Naive thymus-derived CD4-positive, alpha-beta T cell (primary cell): ENCODE measurements at regions not wholly inside any gene's neighbourhood (a gene's known extent, or its start where the extent isn't known, plus 50 kb on each side); places are given as distances from the start of the nearest gene placed in this dataset.

ENCODE experiments used
- ATAC-seq: fragments of 150-1000 bp; cut with Tn5 transposase; 2 replicates; pipeline ENCODE4 v1.10.0; 2021; ENCODE audit warnings: mild to moderate bottlenecking, moderate library complexity
- CTCF ChIA-PET: fragments of 350-600 bp; sonication (Branson Sonifier 250); formaldehyde crosslinking; loops from one replicate; lab custom pipeline; 2021; ENCODE audit warnings: antibody characterized with exemption; lab: Charles Lee
- POLR2A ChIA-PET: fragments of 350-600 bp; sonication (Branson Sonifier 250); formaldehyde crosslinking; loops from one replicate; lab custom pipeline; 2021; ENCODE audit warnings: antibody characterized with exemption, inconsistent platforms; lab: Charles Lee
- DNase-seq, 9 donors: peaks; one replicate each; pipeline versions ENCODE4 v3.0.0 to v3.0.0-alpha.2; 2020 to 2022; ENCODE audit warnings: mixed read lengths in 1 of 9
- H3K27ac ChIP-seq: one replicate; pipeline ENCODE4 v1.7.0; 2013; ENCODE audit warnings: mild to moderate bottlenecking, low read depth, low read length, moderate library complexity
- H3K27me3 ChIP-seq, 2 donors: one replicate each; pipeline ENCODE4 v1.7.0; 2013; ENCODE audit warnings: low read length in 2 of 2, mild to moderate bottlenecking in 2 of 2, moderate library complexity in 2 of 2; ENCODE audit not compliant: control insufficient read depth in 2 of 2, insufficient read depth in 2 of 2
- H3K36me3 ChIP-seq, 3 experiments: 1 replicate in 2 of 3; 2 replicates in 1 of 3; pipeline ENCODE4 v1.7.0; 2013; ENCODE audit warnings: low read length in 3 of 3, mild to moderate bottlenecking in 3 of 3, moderate library complexity in 1 of 3; ENCODE audit not compliant: insufficient read depth in 3 of 3, control insufficient read depth in 2 of 3
- H3K4me1 ChIP-seq, 2 donors: one replicate each; pipeline ENCODE4 v1.7.0; 2013; ENCODE audit warnings: low read length in 2 of 2, mild to moderate bottlenecking in 2 of 2, moderate library complexity in 1 of 2; ENCODE audit not compliant: control insufficient read depth in 2 of 2, insufficient read depth in 2 of 2
- H3K4me3 ChIP-seq: 2 replicates; pipeline ENCODE4 v1.7.0; 2013; ENCODE audit warnings: mild to moderate bottlenecking, low read length
- H3K9me3 ChIP-seq, 3 experiments: 1 replicate in 2 of 3; 2 replicates in 1 of 3; pipeline ENCODE4 v1.7.0; 2013; ENCODE audit warnings: low read length in 3 of 3; ENCODE audit not compliant: control insufficient read depth in 2 of 3
- H3K27ac Mint-ChIP-seq, 9 donors: one replicate each; pipeline ENCODE4 v1.8.0; 2020 to 2022; ENCODE audit warnings: mixed read lengths in 9 of 9, mild to moderate bottlenecking in 8 of 9, moderate library complexity in 5 of 9, inconsistent platforms in 2 of 9
- H3K27me3 Mint-ChIP-seq, 5 donors: one replicate each; pipeline ENCODE4 v1.8.0; 2021 to 2022; ENCODE audit warnings: mixed read lengths in 5 of 5, mild to moderate bottlenecking in 1 of 5
- H3K36me3 Mint-ChIP-seq, 5 donors: one replicate each; pipeline ENCODE4 v1.8.0; 2020 to 2022; ENCODE audit warnings: mixed read lengths in 5 of 5, mild to moderate bottlenecking in 3 of 5, inconsistent platforms in 1 of 5
- H3K4me1 Mint-ChIP-seq, 7 donors: one replicate each; pipeline ENCODE4 v1.8.0; 2020 to 2022; ENCODE audit warnings: mixed read lengths in 7 of 7, mild to moderate bottlenecking in 3 of 7, inconsistent platforms in 1 of 7
- H3K4me3 Mint-ChIP-seq, 10 donors: one replicate each; pipeline ENCODE4 v1.8.0; 2020 to 2022; ENCODE audit warnings: mild to moderate bottlenecking in 10 of 10, mixed read lengths in 10 of 10, moderate library complexity in 6 of 10, inconsistent platforms in 2 of 10
- H3K9me3 Mint-ChIP-seq, 11 donors: one replicate each; pipeline ENCODE4 v1.8.0; 2020 to 2022; ENCODE audit warnings: mixed read lengths in 11 of 11, mild to moderate bottlenecking in 4 of 11, inconsistent platforms in 1 of 11, moderate library complexity in 1 of 11
- intact Hi-C, 2 donors: fragments of 100-400 bp; cut with micrococcal nuclease; formaldehyde crosslinking; loops; one replicate each; pipeline ENCODE4 v1.15.1; 2023

DNA sequence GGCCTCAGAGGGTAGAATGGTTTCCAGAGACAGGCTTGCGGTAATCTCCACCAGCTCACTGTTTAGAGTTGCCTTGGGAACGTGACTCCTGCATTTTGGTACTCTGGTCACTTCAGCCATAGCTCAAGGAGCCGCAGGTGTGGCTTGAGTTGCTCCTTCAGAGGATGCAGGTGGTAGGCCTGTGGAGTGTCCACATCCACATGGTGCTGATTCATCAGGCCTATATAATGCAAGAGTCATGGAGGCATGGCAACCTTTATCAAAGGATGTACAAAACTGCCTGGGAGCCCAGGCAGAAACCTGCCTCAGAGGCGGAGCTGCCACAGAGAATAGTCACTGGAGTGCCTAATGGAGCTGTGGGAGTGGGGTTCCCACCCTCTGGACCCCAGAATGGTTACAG, 114.2 kb downstream of the ANXA1 start:
- Mint-ChIP-seq H3K27me3 (no peaks in the 10 kb centered on the region), H3K4me3 (no peak overlapping the region), H3K4me1 (no peaks in the 10 kb centered on the region), H3K36me3 (no peaks in the 10 kb centered on the region), H3K27ac (no peak overlapping the region), H3K9me3 (peaks cover 0 to 6% (median 0%) of the 10 kb centered on the region in 11 donors)
- Histone ChIP-seq H3K4me3 (no peak overlapping the region), H3K27me3 (no peaks in the 10 kb centered on the region), H3K36me3 (no peaks in the 10 kb centered on the region), H3K9me3 (no peaks in the 10 kb centered on the region), H3K4me1 (no peaks in the 10 kb centered on the region), H3K27ac (no peak overlapping the region)
- POLR2A ChIA-PET, result interaction anchor here (0.7 kb wide), 1 partner anchor 9 kb away, joined by 3 read pairs; no protein-coding TSS in a partner anchor
- CTCF ChIA-PET, result interaction anchor here (0.5 kb wide), 1 partner anchor 1513 kb away, joined by 3 read pairs; no protein-coding TSS in a partner anchor
- intact Hi-C loops, result no loop called here
- ATAC-seq (no peak), DNase-seq (no peak)

DNA sequence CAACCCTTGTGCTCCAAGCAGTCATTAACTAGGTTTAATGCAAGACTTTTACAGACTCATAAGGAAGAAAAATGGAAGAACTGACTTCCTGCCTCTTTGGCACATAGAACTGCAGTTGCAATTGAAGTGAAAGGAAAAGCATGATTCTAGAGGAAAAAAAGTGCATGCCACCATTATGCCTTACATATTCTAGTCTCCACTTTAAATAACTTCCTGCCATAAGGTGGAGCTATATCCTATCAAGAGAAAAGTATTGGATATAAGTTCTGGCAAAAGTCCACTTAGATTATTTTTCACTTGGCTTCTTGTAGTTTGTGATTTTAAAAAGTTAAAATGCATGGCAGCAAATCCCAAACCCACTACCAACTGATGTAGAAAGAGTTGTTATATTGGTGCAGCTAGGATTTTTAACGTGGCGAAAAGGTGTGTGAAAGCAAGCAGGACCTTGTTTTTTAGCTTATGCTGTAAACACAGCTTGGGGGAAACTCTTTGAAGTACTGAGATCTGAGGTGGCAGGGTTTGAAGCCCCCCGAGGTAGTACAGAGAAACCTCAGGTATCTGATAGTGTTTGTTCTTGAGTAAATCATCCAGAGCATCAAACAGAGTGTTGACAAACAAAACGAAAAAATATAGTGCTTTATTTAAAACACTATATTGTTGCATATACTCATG, 117.9 kb downstream of the ANXA1 start:
- Mint-ChIP-seq H3K36me3 (no peaks in the 10 kb centered on the region), H3K4me1 (no peaks in the 10 kb centered on the region), H3K27ac (no peak overlapping the region), H3K27me3 (peaks cover 0 to 3% (median 0%) of the 10 kb centered on the region in 5 donors), H3K4me3 (no peak overlapping the region), H3K9me3 (peaks cover 0 to 6% (median 0%) of the 10 kb centered on the region in 11 donors)
- Histone ChIP-seq H3K27me3 (no peaks in the 10 kb centered on the region), H3K36me3 (no peaks in the 10 kb centered on the region), H3K4me1 (no peaks in the 10 kb centered on the region), H3K9me3 (no peaks in the 10 kb centered on the region), H3K4me3 (no peak overlapping the region), H3K27ac (no peak overlapping the region)
- ChIA-PET CTCF (no interaction called here), POLR2A (no interaction called here)
- ATAC-seq, result no peak
- intact Hi-C loops, result no loop called here
- DNase-seq, result no peak

DNA sequence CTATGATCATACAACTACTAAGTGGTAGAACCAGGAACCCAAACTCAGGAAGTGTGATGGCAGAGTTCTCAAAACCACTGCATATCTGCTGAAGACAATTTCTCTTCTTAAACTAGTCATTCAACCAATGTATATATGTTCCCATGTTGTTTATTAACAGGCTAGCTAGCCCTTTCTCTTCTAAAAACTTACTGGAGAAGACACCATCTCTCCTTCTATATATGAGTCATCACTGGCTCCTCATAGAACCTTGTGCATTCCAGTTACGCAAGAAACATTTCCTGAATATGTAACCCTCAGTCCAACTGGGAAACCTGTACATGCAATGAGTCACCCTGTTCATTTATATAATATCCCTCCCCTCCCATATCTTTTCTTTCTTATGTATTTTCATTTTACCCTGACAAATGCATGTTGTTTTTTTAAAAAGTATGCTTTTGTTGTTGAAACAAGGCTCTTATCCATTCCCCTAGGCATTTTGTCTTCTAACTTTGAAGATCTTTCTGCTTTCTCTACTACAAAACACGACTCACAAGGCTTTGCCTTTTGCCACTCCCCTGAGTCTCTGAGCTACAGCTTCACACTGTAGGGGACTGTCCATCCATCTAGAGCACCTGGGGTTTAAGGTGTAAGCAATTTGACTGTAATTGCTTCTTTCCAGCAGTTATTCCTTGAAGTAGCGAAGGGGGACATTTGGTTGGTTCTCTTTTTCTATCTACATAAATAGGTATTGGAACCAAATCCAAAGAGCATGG, 119.5 kb downstream of the ANXA1 start:
- H3K27me3 Mint-ChIP-seq, result peaks cover 0 to 6% (median 0%) of the 10 kb centered on the region in 5 donors
- no peaks in the 10 kb centered on the region for H3K9me3 Mint-ChIP-seq
- H3K4me1 Mint-ChIP-seq, result no peaks in the 10 kb centered on the region
- Histone ChIP-seq H3K4me1 (no peaks in the 10 kb centered on the region), H3K36me3 (no peaks in the 10 kb centered on the region), H3K27me3 (no peaks in the 10 kb centered on the region), H3K4me3 (no peak overlapping the region), H3K27ac (no peak overlapping the region), H3K9me3 (no peaks in the 10 kb centered on the region)
- H3K27ac Mint-ChIP-seq, result peak overlapping the region in 1 of 9 donors; percentile 39
- CTCF ChIA-PET, result no interaction called here
- no peak for DNase-seq
- ATAC-seq, result peak; percentile 77
- POLR2A ChIA-PET, result no interaction called here
- H3K4me3 Mint-ChIP-seq, result no peak overlapping the region
- intact Hi-C loops, result no loop called here
- H3K36me3 Mint-ChIP-seq, result no peaks in the 10 kb centered on the region

DNA sequence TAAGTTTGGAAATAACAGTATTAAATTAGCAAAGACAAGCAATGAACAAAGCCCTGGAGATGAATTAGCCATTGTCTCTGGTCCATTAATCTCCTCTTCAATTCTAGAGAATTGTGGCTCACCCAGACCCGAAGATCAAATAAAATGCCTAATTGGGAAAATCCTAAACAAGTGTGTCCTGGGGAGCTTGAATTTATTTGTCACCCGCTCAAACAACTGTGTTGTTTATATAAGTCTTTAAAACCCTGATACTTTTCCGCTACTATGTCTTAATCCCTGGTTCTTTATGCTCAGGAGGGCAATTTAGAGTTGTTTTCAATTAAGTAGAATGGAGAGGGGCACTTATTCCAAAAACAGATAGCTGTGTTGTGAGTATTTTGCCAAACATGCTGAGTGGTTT, 128.4 kb downstream of the ANXA1 start:
- POLR2A ChIA-PET, result no interaction called here
- CTCF ChIA-PET, result no interaction called here
- Mint-ChIP-seq H3K4me3 (no peak overlapping the region), H3K4me1 (no peaks in the 10 kb centered on the region), H3K9me3 (peaks cover 0 to 9% (median 0%) of the 10 kb centered on the region in 11 donors), H3K27me3 (peaks cover 0 to 16% (median 8%) of the 10 kb centered on the region in 5 donors), H3K27ac (no peak overlapping the region), H3K36me3 (no peaks in the 10 kb centered on the region)
- H3K4me3 ChIP-seq, result no peak overlapping the region
- ATAC-seq, result no peak
- no peak overlapping the region for H3K27ac ChIP-seq
- no peaks in the 10 kb centered on the region for H3K9me3 ChIP-seq
- DNase-seq, result no peak
- H3K27me3 ChIP-seq, result no peaks in the 10 kb centered on the region
- no peaks in the 10 kb centered on the region for H3K36me3 ChIP-seq
- intact Hi-C loops, result no loop called here
- H3K4me1 ChIP-seq, result no peaks in the 10 kb centered on the region

DNA sequence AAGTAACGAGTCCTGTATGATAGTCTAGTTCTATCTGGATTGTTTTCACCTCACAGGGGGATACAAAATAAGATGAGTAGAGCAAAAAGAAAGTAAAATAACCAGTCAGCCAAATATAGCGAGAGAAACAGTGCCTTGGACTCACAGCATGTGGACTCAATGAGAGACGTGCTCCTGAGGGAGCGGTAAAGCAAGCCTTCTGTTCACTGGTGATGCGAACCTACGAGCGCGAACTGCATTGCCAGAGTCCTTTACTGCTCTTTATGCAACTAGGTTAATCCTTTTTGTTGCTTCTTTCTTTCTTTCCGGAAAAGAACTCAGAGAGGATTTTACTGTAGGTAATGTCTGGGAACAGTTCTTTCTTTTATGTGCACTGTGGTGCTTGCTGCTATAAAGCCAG, 132.7 kb downstream of the ANXA1 start:
- intact Hi-C loops, result no loop called here
- Histone ChIP-seq H3K9me3 (no peaks in the 10 kb centered on the region), H3K36me3 (no peaks in the 10 kb centered on the region), H3K27ac (no peak overlapping the region), H3K27me3 (no peaks in the 10 kb centered on the region), H3K4me3 (no peak overlapping the region), H3K4me1 (no peaks in the 10 kb centered on the region)
- DNase-seq (no peak), ATAC-seq (no peak)
- peaks cover 0 to 11% (median 8%) of the 10 kb centered on the region in 5 donors for H3K27me3 Mint-ChIP-seq
- H3K9me3 Mint-ChIP-seq, result peaks cover 0 to 9% (median 0%) of the 10 kb centered on the region in 11 donors
- H3K36me3 Mint-ChIP-seq, result no peaks in the 10 kb centered on the region
- CTCF ChIA-PET, result no interaction called here
- POLR2A ChIA-PET, result no interaction called here
- no peak overlapping the region for H3K27ac Mint-ChIP-seq
- H3K4me3 Mint-ChIP-seq, result no peak overlapping the region
- no peaks in the 10 kb centered on the region for H3K4me1 Mint-ChIP-seq

DNA sequence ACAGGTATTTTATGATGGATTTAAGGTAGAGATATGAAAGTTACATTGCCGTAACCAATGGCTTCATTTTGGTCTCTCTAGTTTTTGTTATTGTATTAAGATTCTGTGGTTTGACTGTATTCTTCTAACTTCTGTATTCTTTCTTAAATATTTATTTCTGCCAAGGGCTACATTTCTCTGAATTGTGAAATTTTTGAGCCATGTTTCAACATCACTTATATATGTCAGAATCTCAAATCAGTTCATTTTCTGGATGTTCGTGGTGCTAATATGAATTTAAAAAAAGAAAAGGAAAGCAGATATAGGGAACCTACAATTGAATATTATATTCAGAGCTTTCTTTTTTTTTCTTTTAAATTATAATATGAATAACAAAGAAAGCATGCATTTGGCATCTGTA, 142.7 kb downstream of the ANXA1 start:
- no peak overlapping the region for H3K4me3 ChIP-seq
- no peaks in the 10 kb centered on the region for H3K4me1 ChIP-seq
- DNase-seq, result no peak
- H3K36me3 ChIP-seq, result no peaks in the 10 kb centered on the region
- no peaks in the 10 kb centered on the region for H3K9me3 ChIP-seq
- ChIA-PET POLR2A (no interaction called here), CTCF (no interaction called here)
- Mint-ChIP-seq H3K27me3 (peaks cover 0 to 6% (median 0%) of the 10 kb centered on the region in 5 donors), H3K4me3 (no peak overlapping the region), H3K36me3 (peaks cover 0 to 5% (median 0%) of the 10 kb centered on the region in 5 donors), H3K4me1 (no peaks in the 10 kb centered on the region), H3K27ac (no peak overlapping the region), H3K9me3 (peaks cover 4 to 15% (median 8%) of the 10 kb centered on the region in 11 donors)
- intact Hi-C loops, result no loop called here
- no peaks in the 10 kb centered on the region for H3K27me3 ChIP-seq
- no peak overlapping the region for H3K27ac ChIP-seq
- ATAC-seq, result no peak
